Duodenal mucosa (tissue), 2 donors: ENCODE measurements at regions not wholly inside any gene's neighbourhood (a gene's known extent, or its start where the extent isn't known, plus 50 kb on each side); places are given as distances from the start of the nearest gene placed in this dataset.
"Not testable (repeated sequence)": the region's sequence is repeated elsewhere in the genome, so short reads cannot be mapped to it uniquely, and the experiment has no call there.

Source experiments
- H3K27ac ChIP-seq: one replicate; pipeline ENCODE4 v1.7.0; 2013; ENCODE audit warnings: low read depth, low read length
- H3K27me3 ChIP-seq, 2 donors: one replicate each; pipeline ENCODE4 v1.7.0; 2013; ENCODE audit warnings: low read length in 2 of 2, control low read depth in 1 of 2; ENCODE audit not compliant: insufficient read depth in 2 of 2, control insufficient read depth in 1 of 2
- H3K36me3 ChIP-seq, 2 donors: one replicate each; pipeline ENCODE4 v1.7.0; 2013; ENCODE audit warnings: low read length in 2 of 2, control low read depth in 1 of 2; ENCODE audit not compliant: insufficient read depth in 2 of 2, control insufficient read depth in 1 of 2
- H3K4me1 ChIP-seq, 2 donors: one replicate each; pipeline ENCODE4 v1.7.0; 2013; ENCODE audit warnings: low read length in 2 of 2, control low read depth in 1 of 2; ENCODE audit not compliant: insufficient read depth in 2 of 2, control insufficient read depth in 1 of 2
- H3K4me3 ChIP-seq, 2 donors: one replicate each; pipeline ENCODE4 v1.7.0; 2013; ENCODE audit warnings: low read length in 2 of 2, low read depth in 1 of 2
- H3K9ac ChIP-seq, 2 donors: one replicate each; pipeline ENCODE4 v1.7.0; 2013; ENCODE audit warnings: low read length in 2 of 2, low read depth in 1 of 2
- H3K9me3 ChIP-seq, 2 donors: one replicate each; pipeline ENCODE4 v1.7.0; 2013; ENCODE audit warnings: low read length in 2 of 2, control low read depth in 1 of 2; ENCODE audit not compliant: control insufficient read depth in 1 of 2

- H3K9me3 ChIP-seq: no peaks in the 10 kb centered on the region
- H3K27ac ChIP-seq: no peak overlapping the region
- H3K4me1 ChIP-seq: no peaks in the 10 kb centered on the region
- H3K27me3 ChIP-seq: peaks cover 5 to 7% of the 10 kb centered on the region in 2 donors
- H3K9ac ChIP-seq: no peak overlapping the region
- no peak overlapping the region for H3K4me3 ChIP-seq
- no peaks in the 10 kb centered on the region for H3K36me3 ChIP-seq
Measured at GRCh38 chr15:60162251-60162967, 158.3 kb downstream of the FOXB1 start.

- Histone ChIP-seq H3K36me3 (no peaks in the 10 kb centered on the region), H3K9ac (no peak overlapping the region), H3K4me3 (no peak overlapping the region), H3K9me3 (no peaks in the 10 kb centered on the region), H3K27me3 (peaks cover 5 to 7% of the 10 kb centered on the region in 2 donors), H3K4me1 (no peaks in the 10 kb centered on the region), H3K27ac (no peak overlapping the region)
Measured at GRCh38 chr15:60162968-60163355, 158.9 kb downstream of the FOXB1 start.

- H3K36me3 ChIP-seq: no peaks in the 10 kb centered on the region
- no peaks in the 10 kb centered on the region for H3K9me3 ChIP-seq
- no peaks in the 10 kb centered on the region for H3K4me1 ChIP-seq
- peaks cover 5 to 7% of the 10 kb centered on the region in 2 donors for H3K27me3 ChIP-seq
- no peak overlapping the region for H3K9ac ChIP-seq
- H3K27ac ChIP-seq: no peak overlapping the region
- H3K4me3 ChIP-seq: no peak overlapping the region
Measured at GRCh38 chr15:60165111-60165510, 161.0 kb downstream of the FOXB1 start.

GRCh38 chr15:60172143-60172542 lies 168.0 kb downstream of the FOXB1 start:
- Histone ChIP-seq H3K4me1 (no peaks in the 10 kb centered on the region), H3K9ac (no peak overlapping the region), H3K27me3 (no peaks in the 10 kb centered on the region), H3K9me3 (no peaks in the 10 kb centered on the region), H3K4me3 (no peak overlapping the region), H3K27ac (no peak overlapping the region), H3K36me3 (no peaks in the 10 kb centered on the region)

GRCh38 chr15:60179786-60180391 lies 175.8 kb downstream of the FOXB1 start:
- Histone ChIP-seq H3K27ac (no peak overlapping the region), H3K9ac (no peak overlapping the region), H3K9me3 (no peaks in the 10 kb centered on the region), H3K4me1 (no peaks in the 10 kb centered on the region), H3K36me3 (no peaks in the 10 kb centered on the region), H3K27me3 (no peaks in the 10 kb centered on the region), H3K4me3 (no peak overlapping the region)

- not testable (repeated sequence) for H3K4me3 ChIP-seq
Measured at GRCh38 chr15:60181957-60182356, 177.8 kb downstream of the FOXB1 start.

GRCh38 chr15:60183366-60183765 lies 179.3 kb downstream of the FOXB1 start:
- Histone ChIP-seq H3K27me3 (no peaks in the 10 kb centered on the region), H3K4me3 (no peak overlapping the region), H3K4me1 (no peaks in the 10 kb centered on the region), H3K36me3 (no peaks in the 10 kb centered on the region), H3K9me3 (no peaks in the 10 kb centered on the region), H3K27ac (no peak overlapping the region), H3K9ac (no peak overlapping the region)

More at GRCh38 chr15:60181957-60182356, 177.8 kb downstream of the FOXB1 start:
- H3K9ac ChIP-seq, H3K9me3 ChIP-seq, H3K27me3 ChIP-seq, H3K27ac ChIP-seq, H3K4me1 ChIP-seq, H3K36me3 ChIP-seq: not testable (repeated sequence)

GRCh38 chr15:60184579-60184978 lies 180.5 kb downstream of the FOXB1 start:
- no peaks in the 10 kb centered on the region for H3K4me1 ChIP-seq
- H3K9ac ChIP-seq: no peak overlapping the region
- H3K27ac ChIP-seq: no peak overlapping the region
- no peaks in the 10 kb centered on the region for H3K36me3 ChIP-seq
- peaks cover 0 to 1% of the 10 kb centered on the region in 2 donors for H3K27me3 ChIP-seq
- no peaks in the 10 kb centered on the region for H3K9me3 ChIP-seq
- no peak overlapping the region for H3K4me3 ChIP-seq

- Histone ChIP-seq H3K9ac (no peak overlapping the region), H3K4me3 (no peak overlapping the region), H3K27ac (no peak overlapping the region), H3K9me3 (no peaks in the 10 kb centered on the region), H3K4me1 (no peaks in the 10 kb centered on the region), H3K36me3 (no peaks in the 10 kb centered on the region), H3K27me3 (peaks cover 13 to 18% of the 10 kb centered on the region in 2 donors)
Measured at GRCh38 chr15:60191016-60191415, 186.9 kb downstream of the FOXB1 start.

GRCh38 chr15:60191821-60192220 lies 187.7 kb downstream of the FOXB1 start:
- Histone ChIP-seq H3K27ac (no peak overlapping the region), H3K9me3 (no peaks in the 10 kb centered on the region), H3K36me3 (no peaks in the 10 kb centered on the region), H3K4me3 (no peak overlapping the region), H3K27me3 (peaks cover 15 to 18% of the 10 kb centered on the region in 2 donors), H3K4me1 (no peaks in the 10 kb centered on the region), H3K9ac (no peak overlapping the region)
